LNCaP clone FGC (cell line): ENCODE measurements at regions not wholly inside any gene's neighbourhood (a gene's known extent, or its start where the extent isn't known, plus 50 kb on each side); places are given as distances from the start of the nearest gene placed in this dataset.

Source experiments
- DNase-seq: peaks from one replicate; pipeline ENCODE4 v3.0.0-alpha.2; 2011; ENCODE audit warnings: low read depth
- H3K4me3 ChIP-seq: 2 replicates; pipeline ENCODE4 v1.5.1; 2011; ENCODE audit warnings: mild to moderate bottlenecking, low read depth, low read length, control low read depth
- TF ChIP-seq, protein P1 (sequence below): IDR thresholded peaks from 2 replicates; pipeline ENCODE4 v1.5.1; 2012; ENCODE audit warnings: mild to moderate bottlenecking; ENCODE audit not compliant: control insufficient read depth, insufficient read depth; ENCODE audit errors: extremely low read depth

DNA sequence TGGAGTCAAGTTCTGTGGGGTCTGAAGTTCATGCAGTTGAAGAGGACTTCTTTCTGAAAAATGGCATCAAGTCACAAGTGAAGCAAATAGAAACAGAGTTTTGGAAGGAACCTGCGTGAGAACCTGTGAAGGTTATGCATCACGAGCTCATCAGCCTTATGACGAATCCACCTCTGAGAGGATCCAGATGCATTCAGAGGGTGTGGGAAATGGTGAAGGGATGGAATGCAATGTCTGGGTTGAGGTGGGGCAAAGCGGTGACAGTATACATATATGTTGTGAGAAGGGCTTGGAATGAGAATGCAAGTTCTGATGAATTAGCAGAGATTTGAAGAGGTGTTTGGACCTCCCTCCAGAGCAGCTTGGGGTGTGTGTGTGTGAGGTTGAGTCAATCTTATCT is 382.1 kb upstream of the TBL1XR1 start:
- no peak overlapping the region for H3K4me3 ChIP-seq
- no peak for DNase-seq
- TF ChIP-seq, protein P1, sequence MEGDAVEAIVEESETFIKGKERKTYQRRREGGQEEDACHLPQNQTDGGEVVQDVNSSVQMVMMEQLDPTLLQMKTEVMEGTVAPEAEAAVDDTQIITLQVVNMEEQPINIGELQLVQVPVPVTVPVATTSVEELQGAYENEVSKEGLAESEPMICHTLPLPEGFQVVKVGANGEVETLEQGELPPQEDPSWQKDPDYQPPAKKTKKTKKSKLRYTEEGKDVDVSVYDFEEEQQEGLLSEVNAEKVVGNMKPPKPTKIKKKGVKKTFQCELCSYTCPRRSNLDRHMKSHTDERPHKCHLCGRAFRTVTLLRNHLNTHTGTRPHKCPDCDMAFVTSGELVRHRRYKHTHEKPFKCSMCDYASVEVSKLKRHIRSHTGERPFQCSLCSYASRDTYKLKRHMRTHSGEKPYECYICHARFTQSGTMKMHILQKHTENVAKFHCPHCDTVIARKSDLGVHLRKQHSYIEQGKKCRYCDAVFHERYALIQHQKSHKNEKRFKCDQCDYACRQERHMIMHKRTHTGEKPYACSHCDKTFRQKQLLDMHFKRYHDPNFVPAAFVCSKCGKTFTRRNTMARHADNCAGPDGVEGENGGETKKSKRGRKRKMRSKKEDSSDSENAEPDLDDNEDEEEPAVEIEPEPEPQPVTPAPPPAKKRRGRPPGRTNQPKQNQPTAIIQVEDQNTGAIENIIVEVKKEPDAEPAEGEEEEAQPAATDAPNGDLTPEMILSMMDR = no peak

DNA sequence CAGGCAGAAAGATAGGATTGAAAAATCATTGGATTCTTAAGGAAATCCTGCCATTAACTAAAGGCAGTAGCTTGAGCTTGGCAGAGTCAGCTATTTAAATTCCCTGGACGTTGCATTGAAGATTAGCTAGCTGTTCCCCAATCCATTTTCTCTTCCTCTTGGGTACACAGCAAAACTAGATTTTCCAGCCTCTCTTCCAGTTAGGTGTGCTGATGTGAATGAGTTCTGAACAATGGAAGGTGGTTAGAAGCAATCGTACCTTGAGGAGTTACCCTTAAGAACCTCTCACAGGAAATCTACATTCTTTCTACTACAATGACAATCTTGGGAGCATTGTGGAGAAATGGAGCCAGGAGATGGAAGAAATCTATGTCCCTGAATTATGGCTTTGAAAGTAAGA is 383.2 kb upstream of the TBL1XR1 start:
- no peak overlapping the region for H3K4me3 ChIP-seq
- no peak for DNase-seq
- TF ChIP-seq, protein P1 = no peak

GRCh38 chr3:177585271-177585670 is 388.0 kb upstream of the TBL1XR1 start:
- H3K4me3 ChIP-seq = no peak overlapping the region
- TF ChIP-seq, protein P1 = no peak
- no peak for DNase-seq

DNA sequence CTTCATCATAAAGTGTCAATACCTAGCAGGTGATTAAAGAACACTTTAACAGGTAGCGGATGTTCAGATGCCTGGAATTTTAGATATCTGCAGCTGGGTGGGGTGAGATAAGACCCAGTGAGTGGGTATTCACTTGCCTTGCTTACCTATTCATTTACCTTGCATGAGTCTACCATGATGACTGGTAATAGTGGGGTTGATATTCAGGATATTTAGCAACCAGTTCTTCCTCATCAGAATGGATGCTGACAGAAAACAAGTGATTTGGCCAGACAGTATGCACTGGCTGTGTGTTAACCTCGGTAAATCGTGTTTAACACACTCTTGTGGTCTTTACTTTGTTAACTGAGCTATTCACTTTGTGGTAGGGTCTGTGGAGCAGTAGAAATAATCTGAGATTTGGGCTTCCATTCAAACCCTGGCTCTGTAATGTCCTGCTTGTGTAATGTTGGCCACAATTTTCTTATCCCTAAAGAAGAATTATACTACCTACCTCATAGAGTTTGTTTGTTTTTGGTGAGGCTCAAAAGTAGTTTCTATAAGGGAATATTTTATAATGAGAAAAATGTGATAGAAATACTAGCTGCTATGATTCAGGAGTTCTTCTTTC is 391.9 kb upstream of the TBL1XR1 start:
- DNase-seq = no peak
- TF ChIP-seq, protein P1 = no peak
- no peak overlapping the region for H3K4me3 ChIP-seq

- no peak for DNase-seq
- H3K4me3 ChIP-seq = no peak overlapping the region
- TF ChIP-seq, protein P1 = no peak
These were observed 392.7 kb upstream of the TBL1XR1 start for GRCh38 chr3:177589911-177590381.

DNA sequence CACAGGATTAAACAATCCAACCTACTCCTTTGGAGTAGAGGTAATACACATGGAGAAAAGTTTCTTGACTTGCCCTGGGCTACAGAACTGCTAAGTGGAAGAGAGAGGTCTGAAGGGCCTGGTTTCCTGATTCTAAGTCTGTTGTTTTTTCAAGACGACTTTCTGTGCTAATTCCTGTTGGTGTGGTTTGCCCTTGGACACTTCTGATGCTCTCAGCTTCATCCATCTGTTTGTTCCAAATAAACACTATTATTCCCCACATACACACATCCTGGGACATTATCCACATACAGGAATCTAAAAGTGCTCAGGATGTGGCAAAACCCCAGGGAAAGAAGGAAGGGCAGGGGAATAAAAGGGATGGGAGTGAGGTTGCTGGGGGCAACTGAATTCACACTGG is 393.5 kb upstream of the TBL1XR1 start:
- TF ChIP-seq, protein P1 = no peak
- no peak for DNase-seq
- H3K4me3 ChIP-seq = no peak overlapping the region

DNA sequence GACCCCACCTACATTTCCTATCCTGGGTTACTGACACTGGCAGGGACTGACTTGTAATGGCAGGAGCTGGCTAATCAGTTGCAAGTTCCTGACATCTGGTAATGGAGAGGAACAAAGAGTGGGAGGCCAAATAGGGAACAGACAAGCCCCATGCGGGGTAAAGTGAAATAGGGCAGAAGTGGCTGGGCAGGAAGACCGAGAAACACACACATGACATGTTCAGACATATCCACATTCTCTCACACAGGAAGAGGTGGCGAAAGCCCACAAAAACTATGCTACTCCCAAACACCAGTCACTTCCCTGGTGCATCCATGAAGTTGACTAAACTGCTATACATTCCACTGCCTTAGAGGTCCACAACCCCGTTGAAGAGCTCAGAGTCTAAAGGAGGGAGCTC is 394.1 kb upstream of the TBL1XR1 start:
- DNase-seq = no peak
- H3K4me3 ChIP-seq = no peak overlapping the region
- TF ChIP-seq, protein P1 = no peak
